ENCODE measurements at regions not wholly inside any gene's neighbourhood (a gene's known extent, or its start where the extent isn't known, plus 50 kb on each side); places are given as distances from the start of the nearest gene placed in this dataset.
A peak's percentile ranks its signal among the peaks of the same experiment; 100 is the strongest.

DNA sequence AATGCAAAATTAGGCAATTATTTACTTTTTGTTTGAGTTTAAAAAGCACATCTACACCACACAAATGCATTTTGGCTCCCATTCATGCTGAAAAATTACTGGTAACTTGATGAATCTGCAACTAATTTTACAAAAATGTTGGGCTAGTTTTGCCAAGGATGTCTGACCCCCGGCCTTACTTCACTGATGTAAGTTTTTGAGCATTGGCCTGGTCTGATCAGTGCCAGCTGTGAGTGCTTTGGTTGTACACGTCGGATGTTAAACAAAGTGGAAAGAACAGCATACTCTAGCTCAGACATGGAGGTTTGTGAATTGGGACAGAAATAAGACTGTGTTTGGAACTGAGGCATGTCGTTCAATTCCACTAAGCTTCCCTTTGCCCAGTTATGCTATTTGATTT, 1044.2 kb downstream of the TLE4 start:
- ATAC-seq (no peak), DNase-seq (peak in 2 of 4 donors; percentile 8 to 26)
- Histone ChIP-seq H3K36me3 (no peaks in the 10 kb centered on the region), H3K4me3 (no peak overlapping the region), H3K4me1 (no peaks in the 10 kb centered on the region), H3K27me3 (no peaks in the 10 kb centered on the region), H3K9me3 (no peaks in the 10 kb centered on the region), H3K27ac (no peak overlapping the region)
- TF ChIP-seq CTCF (IDR thresholded peaks at IDR 0.05), result no peak
- intact Hi-C loops (cut with DNase I), result no loop called here

- DNase-seq, result peak in 1 of 4 donors; percentile 7
- H3K4me1 ChIP-seq, result no peaks in the 10 kb centered on the region
- H3K27me3 ChIP-seq, result no peaks in the 10 kb centered on the region
- no peak for TF ChIP-seq CTCF (IDR thresholded peaks at IDR 0.05)
- no peaks in the 10 kb centered on the region for H3K36me3 ChIP-seq
- intact Hi-C loops (cut with DNase I), result no loop called here
- peak; percentile 70 for ATAC-seq
- H3K4me3 ChIP-seq, result no peak overlapping the region
- no peaks in the 10 kb centered on the region for H3K9me3 ChIP-seq
- H3K27ac ChIP-seq, result no peak overlapping the region
Observed at GRCh38 chr9:80605793-80606192, 1034.0 kb downstream of the TLE4 start.

GRCh38 chr9:80605129-80605528, 1033.4 kb downstream of the TLE4 start:
- Histone ChIP-seq H3K9me3 (no peaks in the 10 kb centered on the region), H3K27me3 (no peaks in the 10 kb centered on the region), H3K4me1 (no peaks in the 10 kb centered on the region), H3K4me3 (no peak overlapping the region), H3K36me3 (no peaks in the 10 kb centered on the region), H3K27ac (no peak overlapping the region)
- intact Hi-C loops (cut with DNase I), result no loop called here
- peak in 2 of 4 donors; percentile 8 to 42 for DNase-seq
- peak in 1 of 2 donors; percentile 23 for TF ChIP-seq CTCF (IDR thresholded peaks at IDR 0.05)
- peak; percentile 77 for ATAC-seq

GRCh38 chr9:80602291-80602690, 1030.5 kb downstream of the TLE4 start:
- Histone ChIP-seq H3K4me1 (no peaks in the 10 kb centered on the region), H3K9me3 (no peaks in the 10 kb centered on the region), H3K4me3 (no peak overlapping the region), H3K36me3 (no peaks in the 10 kb centered on the region), H3K27ac (no peak overlapping the region), H3K27me3 (no peaks in the 10 kb centered on the region)
- no peak for TF ChIP-seq CTCF (IDR thresholded peaks at IDR 0.05)
- DNase-seq (no peak), ATAC-seq (no peak)
- intact Hi-C loops (cut with DNase I), result no loop called here

DNA sequence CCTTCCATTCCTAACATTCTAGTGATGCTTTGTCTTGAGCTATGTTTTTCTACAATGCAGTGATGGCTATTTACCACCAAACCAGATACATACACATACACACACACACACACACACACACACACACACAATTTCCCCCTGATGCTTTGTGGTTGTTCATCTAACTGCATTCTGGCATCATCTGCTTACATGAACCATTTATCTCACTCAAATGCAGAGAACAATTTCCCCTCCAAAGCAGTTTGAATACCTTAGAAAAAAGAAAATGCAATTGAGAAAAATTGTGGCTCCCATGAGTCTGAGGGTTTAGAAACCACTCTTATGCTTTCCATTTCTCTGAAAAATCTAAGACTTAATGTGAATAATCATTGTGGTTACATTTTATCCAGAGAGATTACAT, 1024.8 kb downstream of the TLE4 start:
- ATAC-seq, result no peak
- H3K27ac ChIP-seq, result no peak overlapping the region
- no peaks in the 10 kb centered on the region for H3K27me3 ChIP-seq
- intact Hi-C loops (cut with DNase I), result no loop called here
- no peak overlapping the region for H3K4me3 ChIP-seq
- no peak for TF ChIP-seq CTCF (IDR thresholded peaks at IDR 0.05)
- H3K36me3 ChIP-seq, result no peaks in the 10 kb centered on the region
- no peaks in the 10 kb centered on the region for H3K4me1 ChIP-seq
- no peak for DNase-seq
- peaks cover 0 to 2% of the 10 kb centered on the region in 2 donors for H3K9me3 ChIP-seq

Measured in left lung (tissue), 4 donors.